A549 (cell line): ENCODE measurements at regions not wholly inside any gene's neighbourhood (a gene's known extent, or its start where the extent isn't known, plus 50 kb on each side); places are given as distances from the start of the nearest gene placed in this dataset.

Experiments used
- ATAC-seq, 2 experiments: fragments of 200-7000 bp in 1 of 2; fragments of >200 bp in 1 of 2; cut with Nextera tagmentation in 1 of 2; cut with Tn5 transposase in 1 of 2; 3 replicates each; pipeline versions ENCODE4 v1.8.0 to v1.9.1; 2018 to 2020; ENCODE audit warnings: mild to moderate bottlenecking in 1 of 2, moderate library complexity in 1 of 2
- CTCF ChIA-PET: fragments of 300-600 bp; sonication (Branson Sonifier 250); formaldehyde crosslinking; extraction: SDS; loops from one replicate; lab custom pipeline; 2021; ENCODE audit warnings: antibody characterized with exemption, inconsistent platforms; lab: Yijun Ruan, JAX
- POLR2A ChIA-PET: fragments of 350-600 bp; formaldehyde crosslinking; extraction: SDS; loops from one replicate; lab custom pipeline; 2021; ENCODE audit warnings: antibody characterized with exemption, inconsistent platforms; lab: Yijun Ruan, JAX
- DNase-seq, 2 experiments: peaks; one replicate each; pipeline versions ENCODE4 v3.0.0 to v3.0.0-alpha.2; 2011 to 2016; ENCODE audit warnings: low read depth in 1 of 2, low spot score in 1 of 2
- FAIRE-seq: peaks from 2 replicates; lab custom pipeline; 2011; peaks lifted over from hg19 to GRCh38; lab: Jason Lieb, UNC
- H3K27ac ChIP-seq, 2 experiments: fragments of >200 bp; sonication (Bioruptor Twin); formaldehyde crosslinking; 3 replicates each; pipeline ENCODE4 v1.5.1; 2016 to 2017
- H3K4me1 ChIP-seq: fragments of >200 bp; sonication (Bioruptor Twin); formaldehyde crosslinking; 3 replicates; pipeline ENCODE4 v1.6.1; 2016
- H3K4me2 ChIP-seq: fragments of >200 bp; sonication (Bioruptor Twin); formaldehyde crosslinking; 3 replicates; pipeline ENCODE4 v1.6.1; 2016
- H3K4me3 ChIP-seq: fragments of >200 bp; sonication (Bioruptor Twin); formaldehyde crosslinking; 3 replicates; pipeline ENCODE4 v1.5.1; 2016
- H3K9me3 ChIP-seq: fragments of >200 bp; sonication (Bioruptor Twin); formaldehyde crosslinking; 3 replicates; pipeline ENCODE4 v1.6.1; 2016
- ATOH8 ChIP-seq: fragments of 250-450 bp; sonication (Bioruptor Pico); IDR thresholded peaks from 2 replicates; pipeline ENCODE4 v1.5.0; 2020; ENCODE audit warnings: low read depth, mild to moderate bottlenecking, moderate library complexity
- BCL3 ChIP-seq: fragments of >200 bp; sonication (Bioruptor Twin); formaldehyde crosslinking; IDR thresholded peaks from 3 replicates; pipeline ENCODE4 v1.6.1; 2016
- BHLHE40 ChIP-seq: IDR thresholded peaks from 2 replicates; pipeline ENCODE4 v1.6.1; 2012; ENCODE audit warnings: low read depth, low read length, inconsistent platforms
- CBX2 ChIP-seq: fragments of 200-600 bp; sonication (generic); IDR thresholded peaks from 2 replicates; pipeline ENCODE4 v1.6.1; 2016; ENCODE audit warnings: low read depth, mild to moderate bottlenecking, borderline replicate concordance
- CEBPB ChIP-seq, 2 experiments: fragments of >200 bp in 1 of 2; sonication (Bioruptor Twin) in 1 of 2; formaldehyde crosslinking in 1 of 2; IDR thresholded peaks; 2 replicates each; pipeline ENCODE4 v1.6.1; 2012 to 2016
- CHD4 ChIP-seq: fragments of 200-600 bp; sonication (generic); IDR thresholded peaks from 2 replicates; pipeline ENCODE4 v1.6.1; 2016; ENCODE audit warnings: antibody characterized with exemption, mild to moderate bottlenecking, borderline replicate concordance
- E2F6 ChIP-seq: IDR thresholded peaks from 2 replicates; pipeline ENCODE4 v1.6.1; 2012; ENCODE audit warnings: low read depth, borderline replicate concordance
- ELK1 ChIP-seq: fragments of 150-350 bp; IDR thresholded peaks from 2 replicates; pipeline ENCODE4 v1.6.1; 2014; ENCODE audit warnings: low read depth, mild to moderate bottlenecking, low read length
- EP300 ChIP-seq, 2 experiments: fragments of >200 bp; sonication (Bioruptor Twin); formaldehyde crosslinking; IDR thresholded peaks; 2 replicates in 1 of 2; 3 replicates in 1 of 2; pipeline ENCODE4 v1.6.1; 2016 to 2017
- FOSB ChIP-seq: fragments of 250-450 bp; sonication (Bioruptor Pico); IDR thresholded peaks from 2 replicates; pipeline ENCODE4 v1.5.0; 2020; ENCODE audit warnings: mild to moderate bottlenecking, moderate library complexity
- FOSL2 ChIP-seq, 2 experiments: fragments of 450-650 bp in 1 of 2; fragments of >200 bp in 1 of 2; sonication (Bioruptor Twin) in 1 of 2; formaldehyde crosslinking; IDR thresholded peaks; 2 replicates each; pipeline versions ENCODE4 v1.5.0 to v1.6.1; 2016 to 2020; ENCODE audit warnings: mild to moderate bottlenecking in 1 of 2, moderate library complexity in 1 of 2
- HEYL ChIP-seq: fragments of 250-450 bp; sonication (Bioruptor Pico); IDR thresholded peaks from 2 replicates; pipeline ENCODE4 v1.8.0; 2021; ENCODE audit warnings: mild to moderate bottlenecking, moderate library complexity
- HMGXB4 ChIP-seq: fragments of 250-450 bp; sonication (Bioruptor Pico); IDR thresholded peaks from 2 replicates; pipeline ENCODE4 v1.5.0; 2021; ENCODE audit warnings: mild to moderate bottlenecking, moderate library complexity, borderline replicate concordance
- HOXA7 ChIP-seq: fragments of 250-450 bp; sonication (Bioruptor Pico); IDR thresholded peaks from 2 replicates; pipeline ENCODE4 v1.5.0; 2020; ENCODE audit warnings: mild to moderate bottlenecking, moderate library complexity
- MAFK ChIP-seq: fragments of 450-650 bp; IDR thresholded peaks from 2 replicates; pipeline ENCODE4 v1.6.1; 2014; ENCODE audit not compliant: partially characterized antibody
- MAX ChIP-seq: IDR thresholded peaks from 2 replicates; pipeline ENCODE4 v1.6.1; 2012
- PBX3 ChIP-seq: IDR thresholded peaks from 2 replicates; pipeline ENCODE4 v1.6.1; 2012
- PHF8 ChIP-seq: fragments of 200-600 bp; sonication (generic); IDR thresholded peaks from 2 replicates; pipeline ENCODE4 v1.6.1; 2016; ENCODE audit warnings: low read depth, mild to moderate bottlenecking, antibody characterized with exemption, moderate library complexity, borderline replicate concordance
- RFX5 ChIP-seq: fragments of 450-650 bp; IDR thresholded peaks from 2 replicates; pipeline ENCODE4 v1.7.1; 2014; ENCODE audit warnings: antibody characterized with exemption, mild to moderate bottlenecking, moderate library complexity
- RNF2 ChIP-seq: fragments of 200-600 bp; sonication (generic); IDR thresholded peaks from 2 replicates; pipeline ENCODE4 v1.6.1; 2016; ENCODE audit warnings: low read depth, mild to moderate bottlenecking, antibody characterized with exemption, moderate library complexity, borderline replicate concordance
- SMC3 ChIP-seq: fragments of >200 bp; sonication (Bioruptor Twin); formaldehyde crosslinking; IDR thresholded peaks from 3 replicates; pipeline ENCODE4 v1.6.1; 2018; ENCODE audit warnings: inconsistent platforms
- ZFP36 ChIP-seq: fragments of 450-650 bp; IDR thresholded peaks from 2 replicates; pipeline ENCODE4 v1.6.1; 2014; ENCODE audit warnings: borderline replicate concordance; ENCODE audit not compliant: partially characterized antibody
- WGBS: methylation state at CpG from one replicate; pipeline ENCODE4 v1.1.6; 2017; ENCODE audit errors: missing lambda C conversion rate; 5-methylcytosine and 5-hydroxymethylcytosine counted together

GRCh38 chr5:38107096-38107495 is 151.3 kb upstream of the EGFLAM start (continued):
- TF ChIP-seq RNF2 (no peak), CEBPB (IDR thresholded peaks at IDR 0.05) (no peak), CBX2 (no peak), ATOH8 (CRISPR knock-in tag) (no peak), ZFP36 (no peak)

GRCh38 chr5:38105801-38106200 is 152.6 kb upstream of the EGFLAM start:
- ATAC-seq = no peak
- no peak overlapping the region for H3K27ac ChIP-seq
- H3K9me3 ChIP-seq = no peaks in the 10 kb centered on the region
- no peak for TF ChIP-seq BHLHE40
- TF ChIP-seq MAFK = no peak
- TF ChIP-seq, all 56 proteins: peak for 0
- POLR2A ChIA-PET = no interaction called here
- 39% methylated on average over 4 of the region's 4 CpGs for WGBS
- Histone ChIP-seq H3K4me3 (no peak overlapping the region), H3K4me2 (no peak overlapping the region), H3K4me1 (no peaks in the 10 kb centered on the region)
- no peak for DNase-seq
- no peak for FAIRE-seq
- CTCF ChIA-PET = no interaction called here

GRCh38 chr5:38105231-38105570 is 153.2 kb upstream of the EGFLAM start:
- Histone ChIP-seq H3K4me1 (no peaks in the 10 kb centered on the region), H3K4me2 (no peak overlapping the region), H3K4me3 (no peak overlapping the region), H3K27ac (no peak overlapping the region), H3K9me3 (no peaks in the 10 kb centered on the region)
- CTCF ChIA-PET = no interaction called here
- no peak for TF ChIP-seq CHD4
- TF ChIP-seq FOSL2 (IDR thresholded peaks at IDR 0.05) = no peak
- no peak for TF ChIP-seq FOSL2 (CRISPR knock-in tag; IDR thresholded peaks at IDR 0.05)
- WGBS = 25% methylated on average over 3 of the region's 3 CpGs
- POLR2A ChIA-PET = no interaction called here
- ATAC-seq = no peak
- no peak for FAIRE-seq
- DNase-seq = no peak

GRCh38 chr5:38104497-38105230 is 153.7 kb upstream of the EGFLAM start:
- ChIA-PET CTCF (no interaction called here), POLR2A (no interaction called here)
- TF ChIP-seq RFX5 (no peak), MAFK (no peak), PBX3 (no peak), ELK1 (no peak), MAX (no peak), E2F6 (no peak), PHF8 (no peak), HMGXB4 (CRISPR knock-in tag) (no peak), SMC3 (no peak), BCL3 (no peak), EP300 (IDR thresholded peaks at IDR 0.05) (no peak), HOXA7 (CRISPR knock-in tag) (no peak), HEYL (CRISPR knock-in tag) (no peak), FOSB (no peak)
- no peak for ATAC-seq
- H3K4me1 ChIP-seq = no peaks in the 10 kb centered on the region
- H3K4me3 ChIP-seq = no peak overlapping the region
- no peaks in the 10 kb centered on the region for H3K9me3 ChIP-seq
- no peak for DNase-seq
- H3K4me2 ChIP-seq = no peak overlapping the region
- no peak overlapping the region for H3K27ac ChIP-seq
- 58% methylated on average over 5 of the region's 5 CpGs for WGBS
- no peak for FAIRE-seq
